Loucy (cell line): ENCODE measurements at regions not wholly inside any gene's neighbourhood (a gene's known extent, or its start where the extent isn't known, plus 50 kb on each side); places are given as distances from the start of the nearest gene placed in this dataset.

Experiments used
- EZH2phosphoT487 ChIP-seq: fragments of 200-600 bp; IDR thresholded peaks from 2 replicates; pipeline ENCODE4 v1.6.1; 2018; ENCODE audit warnings: antibody characterized with exemption, mild to moderate bottlenecking, moderate library complexity, borderline replicate concordance
- TF ChIP-seq, protein P1 (sequence below): fragments of 200-600 bp; sonication (generic); conservative IDR thresholded peaks from 2 replicates; pipeline ENCODE4 v1.5.1; 2014; ENCODE audit warnings: mild to moderate bottlenecking, antibody characterized with exemption, low read length

GRCh38 chrX:96563646-96564045 lies 121.0 kb upstream of the DIAPH2 start:
- TF ChIP-seq, protein P1, sequence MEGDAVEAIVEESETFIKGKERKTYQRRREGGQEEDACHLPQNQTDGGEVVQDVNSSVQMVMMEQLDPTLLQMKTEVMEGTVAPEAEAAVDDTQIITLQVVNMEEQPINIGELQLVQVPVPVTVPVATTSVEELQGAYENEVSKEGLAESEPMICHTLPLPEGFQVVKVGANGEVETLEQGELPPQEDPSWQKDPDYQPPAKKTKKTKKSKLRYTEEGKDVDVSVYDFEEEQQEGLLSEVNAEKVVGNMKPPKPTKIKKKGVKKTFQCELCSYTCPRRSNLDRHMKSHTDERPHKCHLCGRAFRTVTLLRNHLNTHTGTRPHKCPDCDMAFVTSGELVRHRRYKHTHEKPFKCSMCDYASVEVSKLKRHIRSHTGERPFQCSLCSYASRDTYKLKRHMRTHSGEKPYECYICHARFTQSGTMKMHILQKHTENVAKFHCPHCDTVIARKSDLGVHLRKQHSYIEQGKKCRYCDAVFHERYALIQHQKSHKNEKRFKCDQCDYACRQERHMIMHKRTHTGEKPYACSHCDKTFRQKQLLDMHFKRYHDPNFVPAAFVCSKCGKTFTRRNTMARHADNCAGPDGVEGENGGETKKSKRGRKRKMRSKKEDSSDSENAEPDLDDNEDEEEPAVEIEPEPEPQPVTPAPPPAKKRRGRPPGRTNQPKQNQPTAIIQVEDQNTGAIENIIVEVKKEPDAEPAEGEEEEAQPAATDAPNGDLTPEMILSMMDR = no peak
- TF ChIP-seq EZH2phosphoT487 = no peak
